ENCODE measurements at regions not wholly inside any gene's neighbourhood (a gene's known extent, or its start where the extent isn't known, plus 50 kb on each side); places are given as distances from the start of the nearest gene placed in this dataset.

- CTCF ChIA-PET = no interaction called here
- Histone ChIP-seq H3K4me3 (ENCODE audit: low read depth in 2 of 2, low read length in 2 of 2) (no peak overlapping the region), H3K4me1 (ENCODE audit: control insufficient read depth, insufficient read depth, low read length) (no peaks in the 10 kb centered on the region), H3K27ac (ENCODE audit: low read length) (no peak overlapping the region), H3K9me3 (ENCODE audit: control insufficient read depth, insufficient read depth, low read depth, low read length) (peaks cover 5% of the 10 kb centered on the region; the same call in 1 of the 2 replicates), H3K36me3 (ENCODE audit: control insufficient read depth, insufficient read depth, low read length) (peaks cover 8% of the 10 kb centered on the region), H3K27me3 (ENCODE audit: control insufficient read depth, insufficient read depth, low read length) (no peaks in the 10 kb centered on the region)
- intact Hi-C loops (cut with micrococcal nuclease; ENCODE audit: unreplicated experiment) = no loop called here
- in situ Hi-C loops (cut with HindIII; ENCODE audit: low pct_unique_long_range_greater_than_20kb, low sequenced_read_pairs) = no loop called here
- DNase-seq (ENCODE audit: low read depth, low spot score) (no peak), ATAC-seq (no peak)
- BruUV-seq (replicated peaks) = no TSS peak
- POLR2A ChIA-PET = no interaction called here
- TF ChIP-seq POLR2AphosphoS5 (IDR thresholded peaks at IDR 0.05; ENCODE audit: low read depth, low read length) (no peak), REST (IDR thresholded peaks at IDR 0.05; ENCODE audit: insufficient read depth in 1 of 2, low read depth in 2 of 2, low read length in 1 of 2) (no peak), TCF7L2 (IDR thresholded peaks at IDR 0.05; ENCODE audit: low read depth, low read length) (no peak)
Observed at GRCh38 chr12:124471828-124472227, 95.6 kb downstream of the NCOR2 start.

GRCh38 chr12:124470806-124471205, 96.6 kb downstream of the NCOR2 start:
- H3K27ac ChIP-seq (ENCODE audit: low read length) = no peak overlapping the region
- ChIA-PET CTCF (no interaction called here), POLR2A (no interaction called here)
- DNase-seq (ENCODE audit: low read depth, low spot score) (no peak), ATAC-seq (no peak)
- peaks cover 5% of the 10 kb centered on the region; the same call in 1 of the 2 replicates for H3K9me3 ChIP-seq (ENCODE audit: control insufficient read depth, insufficient read depth, low read depth, low read length)
- H3K4me1 ChIP-seq (ENCODE audit: control insufficient read depth, insufficient read depth, low read length) = no peaks in the 10 kb centered on the region
- BruUV-seq (replicated peaks) = no TSS peak
- in situ Hi-C loops (cut with HindIII; ENCODE audit: low pct_unique_long_range_greater_than_20kb, low sequenced_read_pairs) = no loop called here
- TF ChIP-seq REST (IDR thresholded peaks at IDR 0.05; ENCODE audit: insufficient read depth in 1 of 2, low read depth in 2 of 2, low read length in 1 of 2) (no peak), CTCF (IDR thresholded peaks at IDR 0.05) (no peak), TCF7L2 (IDR thresholded peaks at IDR 0.05; ENCODE audit: low read depth, low read length) (no peak), POLR2AphosphoS5 (IDR thresholded peaks at IDR 0.05; ENCODE audit: low read depth, low read length) (no peak), SIN3A (IDR thresholded peaks at IDR 0.05; ENCODE audit: borderline replicate concordance, insufficient read depth, low read depth, low read length) (no peak)
- intact Hi-C loops (cut with micrococcal nuclease; ENCODE audit: unreplicated experiment) = no loop called here
- H3K27me3 ChIP-seq (ENCODE audit: control insufficient read depth, insufficient read depth, low read length) = no peaks in the 10 kb centered on the region
- peaks cover 4% of the 10 kb centered on the region for H3K36me3 ChIP-seq (ENCODE audit: control insufficient read depth, insufficient read depth, low read length)
- H3K4me3 ChIP-seq (ENCODE audit: low read depth in 2 of 2, low read length in 2 of 2) = no peak overlapping the region

Measured in Panc1 (cell line).